ENCODE measurements at regions not wholly inside any gene's neighbourhood (a gene's known extent, or its start where the extent isn't known, plus 50 kb on each side); places are given as distances from the start of the nearest gene placed in this dataset.

GRCh38 chr11:42243385-42243784 is 783.9 kb upstream of the LRRC4C start (continued):
- TF ChIP-seq PHF20 (CRISPR knock-in tag; IDR thresholded peaks at IDR 0.05): no peak
- TF ChIP-seq ETV5 (CRISPR knock-in tag; IDR thresholded peaks at IDR 0.05; ENCODE audit: borderline replicate concordance): no peak
- TF ChIP-seq ZNF607 (CRISPR knock-in tag; IDR thresholded peaks at IDR 0.05; ENCODE audit: borderline replicate concordance): no peak
- TF ChIP-seq CEBPB (IDR thresholded peaks at IDR 0.05; ENCODE audit: borderline replicate concordance, low read depth, low read length): no peak
- TF ChIP-seq SMYD3 (CRISPR knock-in tag; IDR thresholded peaks at IDR 0.05): no peak
- no peak for TF ChIP-seq POGZ (CRISPR knock-in tag; IDR thresholded peaks at IDR 0.05)
- TF ChIP-seq SP5 (CRISPR knock-in tag; IDR thresholded peaks at IDR 0.05; ENCODE audit: borderline replicate concordance, low read depth): no peak
- no peak for TF ChIP-seq ZNF33A (CRISPR knock-in tag; IDR thresholded peaks at IDR 0.05; ENCODE audit: borderline replicate concordance)
- TF ChIP-seq NR2F2 (IDR thresholded peaks at IDR 0.05; ENCODE audit: borderline replicate concordance, low read depth): no peak
- TF ChIP-seq WIZ (CRISPR knock-in tag; IDR thresholded peaks at IDR 0.05): no peak

DNA sequence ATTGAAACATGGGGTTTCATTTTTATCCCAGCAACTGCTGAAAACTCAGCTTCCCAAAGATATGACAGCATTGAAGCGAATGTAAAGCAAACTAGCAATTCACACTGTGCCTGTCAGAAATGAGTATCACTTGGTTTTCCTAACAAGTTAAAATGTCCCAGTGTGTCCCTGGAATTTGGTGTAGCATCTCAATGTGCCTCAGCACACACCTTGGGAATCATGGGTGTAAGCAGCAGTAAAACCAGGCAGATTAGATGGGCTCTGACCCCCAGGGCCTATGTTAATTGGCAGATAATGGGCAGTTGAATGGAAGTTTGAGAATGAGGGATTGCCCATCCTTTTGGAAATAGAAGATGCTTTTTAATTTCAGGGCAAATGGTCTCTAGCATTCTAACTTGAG is 784.9 kb upstream of the LRRC4C start:
- 9% methylated on average over 1 of the region's 1 CpG for WGBS (ENCODE audit: low lambda C conversion rate)

More for the DNA sequence above, 784.9 kb upstream of the LRRC4C start:
- no peak overlapping the region for H3K27ac ChIP-seq (ENCODE audit: extremely low read length, insufficient read depth, low read length)
- no peaks in the 10 kb centered on the region for H3K27me3 ChIP-seq (ENCODE audit: control insufficient read depth in 1 of 2, insufficient read depth in 2 of 2, low read length in 2 of 2)
- H3K4me1 ChIP-seq (ENCODE audit: insufficient read depth, low read length): no peaks in the 10 kb centered on the region
- DNase-seq (ENCODE audit: low spot score) (no peak), FAIRE-seq (no peak), ATAC-seq (no peak)
- H3K9me3 ChIP-seq (ENCODE audit: low read length): peaks cover 56% of the 10 kb centered on the region
- ChIA-PET POLR2A (no interaction called here), CTCF (ENCODE audit: low intra/inter-chr PET ratio, low total read pairs) (no interaction called here)
- no peak overlapping the region for H2AFZ ChIP-seq (ENCODE audit: low read length)
- H3K9ac ChIP-seq (ENCODE audit: insufficient read depth, low read depth, low read length): no peak overlapping the region
- TF ChIP-seq ERF (CRISPR knock-in tag; IDR thresholded peaks at IDR 0.05) (no peak), HNRNPL (IDR thresholded peaks at IDR 0.05; ENCODE audit: low read depth, low read length) (no peak), ZNF329 (CRISPR knock-in tag; IDR thresholded peaks at IDR 0.05; ENCODE audit: low read depth) (no peak), NR2F6 (IDR thresholded peaks at IDR 0.05) (no peak), NR2F6 (CRISPR knock-in tag; IDR thresholded peaks at IDR 0.05) (no peak), ZNF660 (CRISPR knock-in tag; IDR thresholded peaks at IDR 0.05; ENCODE audit: borderline replicate concordance, low read depth) (no peak), ARNTL (CRISPR knock-in tag; IDR thresholded peaks at IDR 0.05) (no peak), TFDP1 (CRISPR knock-in tag; IDR thresholded peaks at IDR 0.05; ENCODE audit: borderline replicate concordance) (no peak)
- intact Hi-C loops (cut with micrococcal nuclease; ENCODE audit: unreplicated experiment): no loop called here
- no peak overlapping the region for H3K4me3 ChIP-seq (replicated peaks in 1 of 3; ENCODE audit: insufficient read depth in 1 of 3, low read depth in 2 of 3, low read length in 3 of 3)
- no TSS peak for BruUV-seq (replicated peaks)
- H3K4me2 ChIP-seq (ENCODE audit: low read depth, low read length): no peak overlapping the region
- H3K36me3 ChIP-seq (replicated peaks in 1 of 2; ENCODE audit: control insufficient read depth in 1 of 2, insufficient read depth in 2 of 2, low read length in 2 of 2): no peaks in the 10 kb centered on the region
- in situ Hi-C loops (cut with HindIII; ENCODE audit: extremely low pct_ligation_motif_present, low pct_unique_long_range_greater_than_20kb): no loop called here
- H4K20me1 ChIP-seq (ENCODE audit: insufficient read depth, low read length): no peaks in the 10 kb centered on the region
- no peaks in the 10 kb centered on the region for H3K79me2 ChIP-seq (ENCODE audit: insufficient read depth, low read length)
